ENCODE measurements at regions not wholly inside any gene's neighbourhood (a gene's known extent, or its start where the extent isn't known, plus 50 kb on each side); places are given as distances from the start of the nearest gene placed in this dataset.
"Not testable (repeated sequence)": the region's sequence is repeated elsewhere in the genome, so short reads cannot be mapped to it uniquely, and the experiment has no call there.

- not testable (repeated sequence) for DNase-seq (ENCODE audit: low spot score)
These were observed 304.4 kb downstream of the ANAPC1 start for GRCh38 chr2:111579500-111580134.

DNA sequence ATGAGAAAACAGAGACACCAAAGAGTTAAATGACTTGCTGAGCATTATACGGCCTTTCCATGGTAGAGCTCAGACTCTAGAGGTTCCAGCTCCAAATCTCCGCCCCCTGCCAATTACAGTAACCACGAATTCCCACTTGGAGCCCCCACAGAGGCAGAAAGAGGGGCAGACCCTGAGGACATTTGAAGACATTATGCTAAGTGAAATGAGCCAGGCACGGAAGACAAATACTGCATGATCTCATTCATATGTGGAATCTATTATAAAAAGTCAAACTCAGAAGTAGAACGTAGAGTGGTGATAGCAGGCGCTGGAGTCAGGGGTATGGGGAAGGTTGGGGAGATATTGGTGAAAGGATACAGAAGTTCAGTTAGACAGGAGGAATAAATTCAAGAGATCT lies 303.4 kb downstream of the ANAPC1 start:
- not testable (repeated sequence) for DNase-seq (ENCODE audit: low spot score)

DNA sequence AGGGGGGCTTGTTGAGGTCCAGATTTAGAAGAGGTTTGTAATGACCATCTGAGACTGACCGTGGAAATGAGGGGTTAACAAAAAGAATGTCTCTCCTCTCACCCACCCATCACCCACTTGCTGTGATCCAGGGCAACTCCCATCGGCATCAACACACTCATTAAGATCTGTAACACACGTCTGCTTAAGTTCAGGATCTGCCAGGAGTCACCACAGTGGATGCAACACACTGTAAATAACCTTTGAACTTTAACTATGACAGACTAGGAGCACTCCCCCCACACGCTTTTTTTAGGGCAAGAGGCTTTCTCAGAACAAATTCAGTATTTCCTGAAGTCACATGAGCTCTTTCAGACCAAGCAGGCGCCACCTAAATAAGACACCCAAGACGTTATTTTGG lies 301.9 kb downstream of the ANAPC1 start:
- DNase-seq (ENCODE audit: low spot score) = not testable (repeated sequence)

- DNase-seq (ENCODE audit: low spot score) = not testable (repeated sequence)
These were observed 300.5 kb downstream of the ANAPC1 start for GRCh38 chr2:111583480-111583879.

GRCh38 chr2:111584540-111584939 lies 299.5 kb downstream of the ANAPC1 start:
- DNase-seq (ENCODE audit: low spot score) = not testable (repeated sequence)

GRCh38 chr2:111584950-111585349 lies 299.0 kb downstream of the ANAPC1 start:
- not testable (repeated sequence) for DNase-seq (ENCODE audit: low spot score)

- DNase-seq (ENCODE audit: low spot score) = not testable (repeated sequence)
These were observed 298.0 kb downstream of the ANAPC1 start for GRCh38 chr2:111586014-111586413.

DNA sequence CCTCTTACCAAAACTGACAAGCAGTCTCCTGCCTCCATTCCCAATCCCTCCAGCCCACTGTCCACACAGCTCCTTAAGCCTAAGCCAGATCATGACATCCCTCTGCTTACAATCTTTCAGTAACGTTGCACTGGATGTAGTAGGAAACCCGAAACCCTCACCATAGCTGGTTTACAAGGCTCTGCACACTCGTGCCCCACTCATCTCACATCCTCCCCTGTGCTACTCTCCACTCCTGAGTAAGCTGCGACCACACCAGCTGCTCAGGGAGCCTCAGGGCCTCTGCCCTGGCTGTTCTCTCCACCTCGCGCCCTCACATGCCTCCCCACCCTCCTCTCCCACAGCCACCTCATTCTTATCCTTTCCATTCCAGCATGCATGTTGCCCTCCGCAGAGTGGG lies 288.9 kb downstream of the ANAPC1 start:
- not testable (repeated sequence) for DNase-seq (ENCODE audit: low spot score)

DNA sequence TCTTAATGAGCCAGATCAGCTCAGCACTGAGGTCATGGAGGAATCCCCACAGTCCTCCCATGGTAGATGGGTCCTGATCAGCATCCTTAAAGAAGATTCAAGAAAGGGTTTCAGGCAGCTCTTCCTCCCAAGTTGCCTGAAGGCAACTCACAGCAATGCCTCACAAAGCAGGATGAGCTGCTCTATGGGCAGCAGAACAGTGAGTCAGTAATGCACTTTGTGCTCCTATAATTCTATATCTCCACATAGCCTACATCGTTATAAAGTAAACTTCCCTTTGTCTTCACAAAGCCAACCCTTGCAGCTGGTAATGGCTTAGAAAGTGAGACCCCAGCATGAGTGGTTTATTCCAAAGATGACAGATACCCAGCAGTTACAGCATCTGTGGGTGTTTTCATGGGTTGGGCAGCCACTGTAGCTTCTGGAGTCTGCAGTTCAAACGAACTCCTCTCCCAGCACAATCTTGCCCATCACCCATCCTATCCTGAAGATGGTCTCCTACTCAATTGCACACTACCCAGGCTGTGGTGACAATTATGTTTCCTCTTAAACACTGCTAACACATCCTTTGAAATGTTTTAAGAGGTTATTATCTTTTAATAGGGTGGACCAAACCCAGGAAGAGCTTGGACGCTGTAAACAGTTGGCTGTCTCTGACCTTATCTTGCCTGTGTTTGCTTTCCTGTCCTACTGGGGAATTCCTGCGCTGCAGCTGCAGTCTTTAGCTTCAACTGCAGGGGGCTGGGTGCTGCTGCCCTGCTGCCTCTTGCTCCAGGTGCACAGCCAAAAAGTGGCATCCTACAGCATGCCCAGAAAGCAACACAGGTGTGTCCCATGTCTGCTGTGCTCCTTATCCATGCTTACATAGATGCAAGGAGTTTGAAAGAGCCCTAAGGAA lies 286.9 kb downstream of the ANAPC1 start:
- not testable (repeated sequence) for DNase-seq (ENCODE audit: low spot score)

GRCh38 chr2:111598944-111599343 lies 285.0 kb downstream of the ANAPC1 start:
- DNase-seq (ENCODE audit: low spot score) = not testable (repeated sequence)

DNA sequence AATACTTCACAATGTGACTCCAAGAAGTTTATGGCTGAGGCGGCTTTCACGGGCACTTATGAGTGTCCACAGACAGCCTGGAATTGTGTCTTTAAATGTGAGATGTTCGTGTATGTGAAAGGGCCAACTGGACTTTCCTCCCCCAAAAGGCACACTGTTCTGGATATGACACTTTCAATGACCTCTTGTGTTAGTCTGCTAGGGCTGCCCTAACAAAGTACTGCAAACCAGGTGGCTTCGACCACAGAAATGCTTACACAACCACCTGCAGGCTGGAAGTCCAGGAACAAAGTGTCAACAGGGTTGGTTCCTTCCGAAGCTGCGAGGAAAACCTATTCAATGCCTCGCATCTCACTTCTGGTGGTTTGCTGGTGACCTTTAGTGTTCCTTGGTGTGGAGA lies 281.7 kb downstream of the ANAPC1 start:
- not testable (repeated sequence) for DNase-seq (ENCODE audit: low spot score)

DNA sequence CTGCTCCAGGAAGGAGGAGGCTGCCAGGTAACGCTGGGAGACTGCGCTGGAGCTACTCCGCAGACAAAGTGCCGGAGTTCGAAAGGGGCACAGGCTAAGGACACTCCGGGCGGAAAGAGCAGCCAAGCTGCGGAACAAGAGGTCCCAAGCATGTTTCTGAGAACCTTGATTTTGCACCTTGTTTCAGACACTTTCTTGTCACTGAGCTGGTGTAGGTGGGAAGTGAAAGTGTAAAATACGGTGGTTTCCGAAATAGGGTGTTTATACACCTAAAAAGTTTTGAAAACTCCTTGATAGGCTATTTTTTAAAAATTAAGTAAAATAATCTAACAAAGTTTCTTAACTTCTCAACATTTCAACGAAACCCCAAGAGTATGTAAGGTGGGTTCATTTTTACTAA lies 278.2 kb downstream of the ANAPC1 start:
- DNase-seq (ENCODE audit: low spot score) = not testable (repeated sequence)

GRCh38 chr2:111606632-111607031 lies 277.4 kb downstream of the ANAPC1 start:
- DNase-seq (ENCODE audit: low spot score) = not testable (repeated sequence)

DNA sequence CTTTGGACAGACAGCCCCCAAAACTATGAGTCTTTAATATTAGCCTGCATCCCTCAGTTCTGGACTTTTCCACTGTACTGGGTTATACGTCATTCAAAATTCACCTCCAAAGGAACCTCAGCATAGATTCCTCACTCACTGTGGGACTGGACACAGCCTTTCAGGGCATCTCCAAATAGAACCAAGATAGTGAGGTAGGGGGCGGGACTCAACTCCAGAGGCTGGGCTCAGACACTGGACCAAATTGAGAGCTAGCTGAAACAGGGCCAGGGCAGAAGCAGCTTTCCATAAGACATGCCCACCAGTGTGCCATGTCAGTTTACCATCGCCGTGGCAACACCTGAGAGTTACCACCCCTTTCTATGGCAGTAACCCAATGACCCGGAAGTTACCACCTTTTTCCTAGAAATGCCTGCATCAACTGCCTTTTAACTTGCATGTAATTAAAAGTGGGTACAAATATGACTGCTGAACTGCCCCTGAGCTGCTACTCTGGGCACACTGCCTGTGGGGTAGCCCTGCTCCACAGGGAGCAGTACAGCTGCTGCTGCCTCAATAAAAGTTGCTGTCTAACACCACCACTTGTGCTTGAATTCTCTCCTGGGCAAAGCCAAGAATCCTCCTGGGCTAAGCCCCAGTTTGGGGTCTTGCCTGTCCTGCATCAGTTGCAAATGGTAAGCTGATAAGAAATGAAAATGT lies 274.7 kb downstream of the ANAPC1 start:
- not testable (repeated sequence) for DNase-seq (ENCODE audit: low spot score)

DNA sequence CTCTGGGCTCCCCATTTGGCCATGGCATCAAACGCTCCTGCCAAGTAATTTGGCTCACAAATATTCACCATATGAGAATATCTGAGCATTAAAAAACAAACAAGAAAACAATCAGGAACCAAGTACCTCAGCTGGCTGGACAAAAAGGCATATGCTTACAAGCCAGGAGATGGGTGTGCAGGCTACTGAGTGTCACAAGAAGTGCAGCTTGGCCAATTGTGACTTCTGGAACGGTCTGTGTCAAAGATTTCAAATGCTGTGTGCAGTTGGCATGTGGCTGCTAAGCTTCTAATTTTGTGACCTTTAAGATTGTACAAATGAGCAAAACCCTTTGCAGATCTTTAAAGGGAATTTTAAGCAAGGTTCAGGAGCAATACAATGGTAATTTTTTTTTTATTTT lies 274.0 kb downstream of the ANAPC1 start:
- DNase-seq (ENCODE audit: low spot score) = not testable (repeated sequence)

GRCh38 chr2:111616651-111617218 lies 267.3 kb downstream of the ANAPC1 start:
- no peak for DNase-seq (ENCODE audit: low spot score)

DNA sequence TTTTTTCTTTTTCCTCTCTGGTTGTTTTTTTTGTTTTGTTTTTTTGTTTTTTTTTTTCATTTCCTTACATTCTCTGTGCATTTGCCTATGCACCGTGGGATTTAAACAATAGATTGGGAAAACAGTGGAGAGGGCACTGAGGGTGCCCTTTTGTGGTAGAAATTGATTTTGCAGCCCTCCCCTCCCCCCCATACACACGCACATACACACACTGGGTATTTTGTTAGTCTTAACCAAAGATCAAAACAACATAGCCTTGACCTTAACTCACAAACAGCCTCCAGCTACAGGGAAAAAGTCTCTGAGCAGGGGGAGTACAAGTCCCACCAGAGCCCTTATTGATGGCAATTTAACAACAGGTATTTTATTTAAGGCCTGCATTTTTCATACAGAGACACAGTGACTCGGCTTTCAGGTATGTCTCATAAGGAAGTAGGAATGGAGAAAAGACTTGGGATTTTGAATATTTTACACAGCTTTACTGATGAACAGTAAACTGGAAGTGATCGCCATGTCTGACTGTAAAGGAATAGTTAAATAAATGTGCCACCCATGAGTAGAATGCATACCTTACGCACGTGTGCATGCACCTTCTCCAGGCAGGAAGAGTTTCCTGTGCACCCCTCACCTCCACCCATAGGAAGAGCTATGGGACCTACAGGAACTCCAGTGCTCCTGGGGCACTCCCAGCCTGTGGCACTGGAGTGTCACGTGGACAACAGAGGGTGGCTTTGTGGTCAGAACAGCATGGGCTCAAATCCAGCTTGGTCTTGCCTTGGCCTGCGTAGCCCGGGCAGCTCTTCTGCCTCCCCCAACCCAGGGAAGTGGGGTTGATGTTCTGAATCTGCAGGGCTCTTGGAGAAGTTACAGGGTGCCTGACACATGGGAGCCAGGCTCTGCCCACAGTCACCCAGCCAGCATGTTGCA lies 266.4 kb downstream of the ANAPC1 start:
- DNase-seq (ENCODE audit: low spot score) = no peak

DNA sequence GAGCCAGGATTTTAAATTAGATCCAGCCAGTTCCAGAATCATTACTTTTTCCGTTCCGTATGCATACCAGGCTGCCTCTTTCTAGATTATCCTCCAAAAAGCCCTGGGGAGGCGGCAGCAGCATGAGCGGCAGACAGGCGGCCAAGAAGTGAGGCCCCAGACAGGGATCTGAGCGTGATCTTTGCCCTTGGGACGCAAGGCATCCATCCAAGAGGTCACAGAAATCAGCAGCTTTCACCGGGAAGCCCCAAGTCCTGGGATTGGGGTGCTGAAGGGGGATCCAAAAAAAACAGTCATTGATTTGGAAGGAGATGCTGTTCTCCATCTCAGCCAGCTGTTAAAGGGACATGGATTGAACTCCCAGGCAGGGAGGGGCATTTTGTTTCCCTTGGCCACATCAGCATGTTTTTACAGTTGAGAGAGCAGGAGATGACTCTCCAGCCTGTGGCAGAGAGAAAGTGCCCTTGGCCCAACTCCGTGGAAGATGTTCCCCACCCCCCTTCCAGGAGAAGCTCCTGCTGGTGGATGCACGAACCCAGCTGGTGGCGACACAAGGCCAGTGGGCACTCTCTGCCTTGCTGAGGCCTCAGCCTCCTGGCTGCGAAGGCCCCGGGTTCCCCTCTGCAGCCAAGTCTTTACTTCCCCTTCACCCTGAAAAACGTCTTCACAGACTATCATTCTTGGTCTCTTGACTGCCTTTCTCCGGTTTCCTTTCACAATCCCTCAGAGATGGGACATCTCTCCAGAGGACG lies 265.6 kb downstream of the ANAPC1 start:
- no peak for DNase-seq (ENCODE audit: low spot score)

DNA sequence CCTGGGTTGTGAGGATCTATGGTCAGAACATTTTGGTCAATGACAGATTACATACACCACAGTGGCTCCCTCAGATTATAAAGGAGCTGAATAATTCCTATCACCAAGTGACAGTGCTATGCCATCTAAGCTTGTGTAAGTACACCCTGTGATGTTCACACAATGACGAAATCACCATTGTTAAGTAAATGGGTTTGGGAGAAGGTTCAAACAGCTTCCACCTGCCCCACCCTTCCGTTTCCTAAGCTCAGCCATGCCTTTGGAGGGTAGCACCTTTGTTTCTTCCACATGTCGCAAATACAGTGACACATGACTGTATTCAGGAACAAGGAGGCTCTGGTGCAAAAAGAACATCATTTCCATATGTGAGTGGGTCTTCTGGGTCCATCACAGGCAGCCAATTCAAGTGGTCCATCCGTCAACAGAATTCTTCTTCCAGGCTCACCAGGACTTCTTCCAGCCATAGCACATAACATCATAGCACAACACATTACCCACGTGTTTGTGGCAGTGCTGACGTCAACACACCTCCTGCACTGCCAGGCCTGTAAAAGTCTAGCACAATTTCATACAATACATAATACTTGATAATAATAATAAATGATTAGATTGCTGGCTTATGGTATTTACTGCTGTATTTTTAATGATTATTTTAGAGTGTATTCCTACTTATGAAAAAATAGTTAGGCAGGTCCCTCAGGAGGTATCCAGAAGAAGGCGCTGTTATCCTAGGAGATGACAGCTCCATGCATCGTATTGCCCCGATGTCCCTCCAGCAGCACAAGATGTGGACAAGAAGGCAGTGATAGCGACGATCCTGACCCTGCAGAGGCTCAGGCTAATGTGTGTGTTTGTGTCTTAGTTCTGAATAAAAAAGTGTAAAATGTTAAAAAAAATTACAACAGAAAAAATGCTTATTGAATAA lies 264.8 kb downstream of the ANAPC1 start:
- no peak for DNase-seq (ENCODE audit: low spot score)

Measured in CD4-positive, alpha-beta T cell treated with Interleukin-15 for 4 hours (primary cell).